ENCODE measurements at regions not wholly inside any gene's neighbourhood (a gene's known extent, or its start where the extent isn't known, plus 50 kb on each side); places are given as distances from the start of the nearest gene placed in this dataset.

- TF ChIP-seq, protein P1, sequence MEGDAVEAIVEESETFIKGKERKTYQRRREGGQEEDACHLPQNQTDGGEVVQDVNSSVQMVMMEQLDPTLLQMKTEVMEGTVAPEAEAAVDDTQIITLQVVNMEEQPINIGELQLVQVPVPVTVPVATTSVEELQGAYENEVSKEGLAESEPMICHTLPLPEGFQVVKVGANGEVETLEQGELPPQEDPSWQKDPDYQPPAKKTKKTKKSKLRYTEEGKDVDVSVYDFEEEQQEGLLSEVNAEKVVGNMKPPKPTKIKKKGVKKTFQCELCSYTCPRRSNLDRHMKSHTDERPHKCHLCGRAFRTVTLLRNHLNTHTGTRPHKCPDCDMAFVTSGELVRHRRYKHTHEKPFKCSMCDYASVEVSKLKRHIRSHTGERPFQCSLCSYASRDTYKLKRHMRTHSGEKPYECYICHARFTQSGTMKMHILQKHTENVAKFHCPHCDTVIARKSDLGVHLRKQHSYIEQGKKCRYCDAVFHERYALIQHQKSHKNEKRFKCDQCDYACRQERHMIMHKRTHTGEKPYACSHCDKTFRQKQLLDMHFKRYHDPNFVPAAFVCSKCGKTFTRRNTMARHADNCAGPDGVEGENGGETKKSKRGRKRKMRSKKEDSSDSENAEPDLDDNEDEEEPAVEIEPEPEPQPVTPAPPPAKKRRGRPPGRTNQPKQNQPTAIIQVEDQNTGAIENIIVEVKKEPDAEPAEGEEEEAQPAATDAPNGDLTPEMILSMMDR (conservative IDR thresholded peaks at IDR 0.05; ENCODE audit: low read length), result no peak
- H3K4me3 ChIP-seq (ENCODE audit: low read length), result no peak overlapping the region
- no peak for DNase-seq (ENCODE audit: low read depth)
Observed at GRCh38 chr9:115373710-115374045, 255.7 kb upstream of the TNC start.

GRCh38 chr9:115374724-115375268 is 256.8 kb upstream of the TNC start:
- TF ChIP-seq, protein P1 (conservative IDR thresholded peaks at IDR 0.05; ENCODE audit: low read length), result no peak
- no peak for DNase-seq (ENCODE audit: low read depth)
- no peak overlapping the region for H3K4me3 ChIP-seq (ENCODE audit: low read length)

DNA sequence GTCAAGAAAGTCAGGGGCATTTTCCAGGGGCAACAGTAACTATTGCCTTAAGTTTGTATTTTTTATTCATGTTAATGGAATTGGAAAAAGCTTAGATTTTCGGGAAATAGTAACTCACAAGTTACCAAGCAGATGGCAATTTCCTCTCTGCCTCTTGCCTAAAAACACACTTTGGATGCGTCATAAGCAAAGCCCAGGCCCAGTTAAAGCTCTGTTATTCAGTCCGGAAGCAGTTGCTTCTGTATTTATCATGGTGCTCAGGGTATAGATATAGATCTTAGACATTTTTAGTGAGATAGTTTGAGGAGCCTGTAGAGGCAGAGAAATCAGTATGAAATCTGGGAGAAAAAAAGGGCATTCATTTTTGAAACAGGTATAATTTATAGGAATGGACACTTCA is 260.3 kb upstream of the TNC start:
- TF ChIP-seq, protein P1 (conservative IDR thresholded peaks at IDR 0.05; ENCODE audit: low read length), result no peak
- H3K4me3 ChIP-seq (ENCODE audit: low read length), result no peak overlapping the region
- no peak for DNase-seq (ENCODE audit: low read depth)

GRCh38 chr9:115378758-115379157 is 260.8 kb upstream of the TNC start:
- no peak for DNase-seq (ENCODE audit: low read depth)
- H3K4me3 ChIP-seq (ENCODE audit: low read length), result no peak overlapping the region
- TF ChIP-seq, protein P1 (conservative IDR thresholded peaks at IDR 0.05; ENCODE audit: low read length), result no peak

DNA sequence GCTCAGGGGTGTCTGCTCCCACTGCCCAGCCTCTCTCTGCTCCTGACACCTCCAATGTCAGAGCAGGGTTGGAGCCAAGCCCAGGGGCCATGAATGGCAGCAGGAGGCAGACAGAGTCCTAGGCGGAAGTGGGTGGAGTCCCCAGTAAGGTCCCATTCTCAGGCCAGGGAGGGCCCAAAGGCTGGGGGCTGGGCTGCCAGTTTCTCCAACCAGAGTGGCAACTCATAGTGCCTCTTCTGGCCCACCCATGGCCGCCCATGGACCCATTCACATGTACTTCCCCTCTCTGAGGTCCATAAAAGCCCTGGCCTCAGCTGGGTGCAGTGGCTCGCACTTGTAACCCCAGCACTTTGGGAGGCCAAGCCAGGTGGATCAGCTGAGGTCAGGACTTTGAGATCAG is 261.8 kb upstream of the TNC start:
- TF ChIP-seq, protein P1 (conservative IDR thresholded peaks at IDR 0.05; ENCODE audit: low read length), result no peak
- no peak for DNase-seq (ENCODE audit: low read depth)
- H3K4me3 ChIP-seq (ENCODE audit: low read length), result no peak overlapping the region

- TF ChIP-seq, protein P1 (conservative IDR thresholded peaks at IDR 0.05; ENCODE audit: low read length), result no peak
- H3K4me3 ChIP-seq (ENCODE audit: low read length), result no peak overlapping the region
- no peak for DNase-seq (ENCODE audit: low read depth)
Observed at GRCh38 chr9:115382865-115383264, 264.9 kb upstream of the TNC start.

- DNase-seq (ENCODE audit: low read depth), result no peak
- TF ChIP-seq, protein P1 (conservative IDR thresholded peaks at IDR 0.05; ENCODE audit: low read length), result no peak
- H3K4me3 ChIP-seq (ENCODE audit: low read length), result no peak overlapping the region
Observed at GRCh38 chr9:115385383-115386122, 267.6 kb upstream of the TNC start.

Measured in AG10803 (cell line).